Ascending aorta (tissue), 2 donors: ENCODE measurements at regions not wholly inside any gene's neighbourhood (a gene's known extent, or its start where the extent isn't known, plus 50 kb on each side); places are given as distances from the start of the nearest gene placed in this dataset.

Experiments used
- DNase-seq, 2 donors: peaks; one replicate each; pipeline ENCODE4 v3.0.0-alpha.2; 2019; ENCODE audit warnings: low spot score in 2 of 2
- H3K27ac ChIP-seq, 2 donors: fragments of 200-600 bp; sonication (generic); one replicate each; pipeline ENCODE4 v1.5.1; 2016 to 2017; ENCODE audit warnings: mild to moderate bottlenecking in 1 of 2
- H3K27me3 ChIP-seq: fragments of 200-600 bp; sonication (generic); one replicate; pipeline ENCODE4 v1.5.1; 2017
- H3K36me3 ChIP-seq, 2 donors: fragments of 200-600 bp; sonication (generic); one replicate each; pipeline ENCODE4 v1.5.1; 2016
- H3K4me1 ChIP-seq, 2 donors: fragments of 200-600 bp; sonication (generic); one replicate each; pipeline ENCODE4 v1.5.1; 2016 to 2017; ENCODE audit warnings: mild to moderate bottlenecking in 1 of 2
- H3K4me3 ChIP-seq, 2 donors: fragments of 200-600 bp; sonication (generic); one replicate each; pipeline ENCODE4 v1.5.1; 2016 to 2017; ENCODE audit warnings: mild to moderate bottlenecking in 1 of 2
- H3K9me3 ChIP-seq, 2 donors: fragments of 200-600 bp; sonication (generic); one replicate each; pipeline ENCODE4 v1.5.1; 2016
- intact Hi-C: fragments of 100-400 bp; cut with DNase I; formaldehyde crosslinking; loops from one replicate; pipeline ENCODE4 v1.15.1; 2023
- TF ChIP-seq, protein P1 (sequence below), 3 experiments: fragments of 200-600 bp in 2 of 3; fragments of 450-650 bp in 1 of 3; sonication (generic) in 2 of 3; IDR thresholded peaks; one replicate each; pipeline ENCODE4 v1.5.1; 2016 to 2019; ENCODE audit warnings: antibody characterized with exemption in 3 of 3, mild to moderate bottlenecking in 1 of 3, moderate library complexity in 1 of 3

DNA sequence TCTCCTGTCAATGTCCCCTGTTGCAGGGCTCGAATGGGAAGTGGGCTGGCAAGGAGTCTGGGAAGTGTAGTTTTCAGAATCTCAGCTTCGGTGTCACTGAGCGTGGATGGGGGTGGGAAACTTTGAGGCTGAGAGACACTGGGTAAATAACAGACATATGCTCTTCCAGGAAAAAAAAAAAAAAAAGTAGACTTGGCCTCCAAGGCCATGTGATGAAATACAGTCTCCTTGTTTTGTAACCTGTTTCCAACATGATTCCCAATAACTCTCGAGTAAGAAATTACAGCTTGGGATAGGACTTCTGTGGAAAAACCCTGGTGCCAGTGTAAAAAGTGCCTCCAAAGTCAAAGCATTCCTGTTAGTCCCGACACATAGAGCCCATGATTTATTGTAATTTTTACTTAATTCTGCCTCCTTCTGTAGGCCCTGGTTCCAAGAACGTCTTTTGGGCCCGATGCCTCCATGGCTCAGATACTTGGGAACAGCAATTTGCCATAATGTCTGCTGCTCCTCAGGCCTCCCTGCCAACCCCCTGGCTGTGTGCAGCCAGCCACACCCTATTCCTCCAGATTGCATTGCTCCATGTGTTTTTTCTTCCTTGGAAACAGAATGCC, 119.5 kb upstream of the TNC start:
- intact Hi-C loops, result no loop called here
- DNase-seq, result peak in 1 of 2 donors; percentile 72
- Histone ChIP-seq H3K36me3 (no peaks in the 10 kb centered on the region), H3K27ac (no peak overlapping the region), H3K9me3 (no peaks in the 10 kb centered on the region), H3K4me1 (no peaks in the 10 kb centered on the region), H3K27me3 (no peaks in the 10 kb centered on the region), H3K4me3 (no peak overlapping the region)
- TF ChIP-seq, protein P1, sequence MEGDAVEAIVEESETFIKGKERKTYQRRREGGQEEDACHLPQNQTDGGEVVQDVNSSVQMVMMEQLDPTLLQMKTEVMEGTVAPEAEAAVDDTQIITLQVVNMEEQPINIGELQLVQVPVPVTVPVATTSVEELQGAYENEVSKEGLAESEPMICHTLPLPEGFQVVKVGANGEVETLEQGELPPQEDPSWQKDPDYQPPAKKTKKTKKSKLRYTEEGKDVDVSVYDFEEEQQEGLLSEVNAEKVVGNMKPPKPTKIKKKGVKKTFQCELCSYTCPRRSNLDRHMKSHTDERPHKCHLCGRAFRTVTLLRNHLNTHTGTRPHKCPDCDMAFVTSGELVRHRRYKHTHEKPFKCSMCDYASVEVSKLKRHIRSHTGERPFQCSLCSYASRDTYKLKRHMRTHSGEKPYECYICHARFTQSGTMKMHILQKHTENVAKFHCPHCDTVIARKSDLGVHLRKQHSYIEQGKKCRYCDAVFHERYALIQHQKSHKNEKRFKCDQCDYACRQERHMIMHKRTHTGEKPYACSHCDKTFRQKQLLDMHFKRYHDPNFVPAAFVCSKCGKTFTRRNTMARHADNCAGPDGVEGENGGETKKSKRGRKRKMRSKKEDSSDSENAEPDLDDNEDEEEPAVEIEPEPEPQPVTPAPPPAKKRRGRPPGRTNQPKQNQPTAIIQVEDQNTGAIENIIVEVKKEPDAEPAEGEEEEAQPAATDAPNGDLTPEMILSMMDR (IDR thresholded peaks at IDR 0.05), result no peak

DNA sequence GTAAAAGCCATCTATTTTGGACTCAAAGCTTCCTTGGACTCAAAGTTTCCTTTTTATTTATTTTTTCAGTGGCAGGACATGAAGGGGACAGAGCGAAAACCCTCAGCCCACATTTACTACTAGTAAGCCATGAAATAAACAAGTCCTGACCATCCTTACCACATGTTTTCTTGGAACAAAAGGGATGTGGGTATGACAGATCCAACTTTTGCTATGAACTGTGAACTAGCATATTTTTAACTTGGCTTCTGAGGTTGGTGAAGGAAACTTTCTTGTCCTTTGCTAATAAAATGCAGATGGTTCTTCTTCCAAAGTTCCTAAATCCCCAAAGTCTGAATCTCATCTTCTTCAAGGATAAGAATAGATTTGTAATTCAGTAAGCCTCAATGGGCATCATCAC, 122.7 kb upstream of the TNC start:
- no peak overlapping the region for H3K4me3 ChIP-seq
- no peaks in the 10 kb centered on the region for H3K4me1 ChIP-seq
- TF ChIP-seq, protein P1 (IDR thresholded peaks at IDR 0.05), result no peak
- H3K9me3 ChIP-seq, result no peaks in the 10 kb centered on the region
- intact Hi-C loops, result no loop called here
- H3K36me3 ChIP-seq, result no peaks in the 10 kb centered on the region
- H3K27me3 ChIP-seq, result no peaks in the 10 kb centered on the region
- no peak for DNase-seq
- no peak overlapping the region for H3K27ac ChIP-seq

DNA sequence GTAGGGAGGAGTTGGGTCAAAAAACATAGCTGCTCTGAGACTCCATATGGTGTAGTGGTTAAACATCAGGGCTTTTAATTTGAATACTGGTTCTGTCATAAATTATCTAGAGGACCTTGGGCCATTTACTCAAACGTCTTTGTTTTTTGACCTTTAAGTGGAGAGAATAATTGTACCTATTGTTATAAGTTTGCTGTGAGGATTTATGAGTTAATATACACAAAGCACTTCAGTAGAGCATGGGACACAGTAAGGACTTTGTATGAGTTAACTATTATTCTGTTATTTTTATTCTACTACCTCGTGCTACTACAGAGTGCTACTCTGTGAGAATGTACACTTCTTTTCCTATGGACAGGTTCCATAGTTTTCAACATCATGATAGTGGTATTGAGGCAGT, 123.7 kb upstream of the TNC start:
- Histone ChIP-seq H3K9me3 (no peaks in the 10 kb centered on the region), H3K4me3 (no peak overlapping the region), H3K27ac (no peak overlapping the region), H3K4me1 (no peaks in the 10 kb centered on the region), H3K36me3 (no peaks in the 10 kb centered on the region), H3K27me3 (no peaks in the 10 kb centered on the region)
- intact Hi-C loops, result no loop called here
- TF ChIP-seq, protein P1 (IDR thresholded peaks at IDR 0.05), result no peak
- no peak for DNase-seq

DNA sequence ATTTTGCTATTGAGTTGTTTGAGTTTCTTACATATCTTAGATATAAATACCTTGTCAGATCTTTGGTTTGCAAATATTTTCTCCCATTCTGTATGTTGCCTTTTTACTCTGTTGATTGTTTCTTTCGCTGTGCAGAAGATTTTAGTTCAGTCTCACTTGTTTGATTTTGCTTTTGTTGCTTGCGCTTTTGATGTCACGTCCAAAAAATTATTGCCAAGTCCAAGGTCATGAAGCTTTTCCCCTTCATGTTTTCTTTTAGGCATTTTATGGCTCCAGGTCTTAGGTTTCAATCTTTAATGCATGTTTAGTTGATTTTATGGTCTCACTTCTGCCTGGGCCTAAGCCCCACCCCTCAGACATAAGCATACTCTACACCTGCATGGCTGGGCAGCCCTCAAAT, 131.5 kb upstream of the TNC start:
- Histone ChIP-seq H3K9me3 (no peaks in the 10 kb centered on the region), H3K27me3 (no peaks in the 10 kb centered on the region), H3K4me3 (no peak overlapping the region), H3K4me1 (no peaks in the 10 kb centered on the region), H3K36me3 (no peaks in the 10 kb centered on the region), H3K27ac (no peak overlapping the region)
- intact Hi-C loops, result no loop called here
- no peak for DNase-seq
- TF ChIP-seq, protein P1 (IDR thresholded peaks at IDR 0.05), result no peak

DNA sequence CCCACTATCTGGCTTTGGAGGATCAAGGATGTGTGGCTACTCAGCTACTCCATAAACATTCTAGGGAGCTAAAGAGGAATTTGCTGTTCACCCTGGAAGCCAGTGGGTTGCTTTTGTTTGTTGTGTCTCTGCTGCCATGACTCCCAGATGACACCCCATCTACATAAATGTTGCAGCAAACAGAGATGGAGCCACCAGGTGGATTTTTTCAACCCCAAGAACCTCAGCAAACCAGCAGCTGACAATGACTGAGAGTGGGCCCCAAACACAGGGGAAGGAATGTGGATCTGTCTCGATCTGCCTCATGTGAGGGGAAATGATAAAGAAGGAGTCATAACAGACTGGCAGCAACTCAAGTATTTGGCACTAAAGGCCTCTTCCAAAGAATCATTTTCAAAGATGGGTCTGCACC, 132.7 kb upstream of the TNC start:
- TF ChIP-seq, protein P1 (IDR thresholded peaks at IDR 0.05), result no peak
- Histone ChIP-seq H3K4me3 (no peak overlapping the region), H3K27ac (no peak overlapping the region), H3K36me3 (no peaks in the 10 kb centered on the region), H3K9me3 (no peaks in the 10 kb centered on the region), H3K27me3 (no peaks in the 10 kb centered on the region), H3K4me1 (no peaks in the 10 kb centered on the region)
- intact Hi-C loops, result no loop called here
- no peak for DNase-seq
